Heart right ventricle (tissue), 16 donors: ENCODE measurements at regions not wholly inside any gene's neighbourhood (a gene's known extent, or its start where the extent isn't known, plus 50 kb on each side); places are given as distances from the start of the nearest gene placed in this dataset.
"Not testable (repeated sequence)": the region's sequence is repeated elsewhere in the genome, so short reads cannot be mapped to it uniquely, and the experiment has no call there.

ENCODE experiments used
- ATAC-seq, 8 donors: fragments of 200-7000 bp; cut with Tn5 transposase; one replicate each; pipeline ENCODE4 v1.9.1; 2020; ENCODE audit warnings: mild to moderate bottlenecking in 8 of 8, moderate library complexity in 8 of 8, moderate number of reproducible peaks in 1 of 8
- DNase-seq, 2 donors: peaks; one replicate each; pipeline ENCODE4 v3.0.0-alpha.2; 2020
- H3K27ac ChIP-seq, 10 donors: fragments of 200-600 bp; sonication (generic) in 2 of 10; one replicate each; pipeline versions ENCODE4 v1.5.0 to v1.8.0; 2020 to 2022; ENCODE audit warnings: mild to moderate bottlenecking in 3 of 10
- H3K27me3 ChIP-seq, 7 donors: fragments of 200-600 bp; one replicate each; pipeline ENCODE4 v1.8.0; 2021 to 2022; ENCODE audit warnings: mild to moderate bottlenecking in 2 of 7
- H3K36me3 ChIP-seq, 9 donors: fragments of 200-600 bp; sonication (generic) in 1 of 9; one replicate each; pipeline versions ENCODE4 v1.5.0 to v1.8.0; 2020 to 2022; ENCODE audit warnings: mild to moderate bottlenecking in 2 of 9
- H3K4me1 ChIP-seq, 9 donors: fragments of 200-600 bp; sonication (generic) in 1 of 9; one replicate each; pipeline versions ENCODE4 v1.5.0 to v1.8.0; 2020 to 2022; ENCODE audit warnings: mild to moderate bottlenecking in 4 of 9
- H3K4me3 ChIP-seq, 10 donors: fragments of 200-600 bp; sonication (generic) in 2 of 10; one replicate each; pipeline versions ENCODE4 v1.5.0 to v1.8.0; 2020 to 2022; ENCODE audit warnings: mild to moderate bottlenecking in 7 of 10, moderate library complexity in 2 of 10
- H3K9me3 ChIP-seq, 11 donors: fragments of 200-600 bp in 10 of 11; sonication (generic) in 2 of 11; one replicate each; pipeline versions ENCODE4 v1.5.0 to v1.8.0; 2013 to 2022; ENCODE audit warnings: mild to moderate bottlenecking in 2 of 11, control low read depth in 1 of 11, moderate library complexity in 1 of 11
- WGBS, 2 donors: extraction: QIAGEN DNeasy Blood & Tissue Kit; methylation state at CpG; one replicate each; pipeline ENCODE4 v1.1.7; 2013; ENCODE audit warnings: inconsistent platforms in 1 of 2; 5-methylcytosine and 5-hydroxymethylcytosine counted together
- intact Hi-C, 10 donors: fragments of 100-400 bp; cut with DNase I; formaldehyde crosslinking; loops; one replicate each; pipeline versions ENCODE4 v1.11.1 to v1.14.2; 2022
- TF ChIP-seq, protein P1 (sequence below), 9 donors: fragments of 200-600 bp; sonication (generic) in 2 of 9; IDR thresholded peaks; one replicate each; pipeline versions ENCODE4 v1.5.0 to v1.8.0; 2021 to 2022; ENCODE audit warnings: antibody characterized with exemption in 9 of 9, mild to moderate bottlenecking in 5 of 9, moderate library complexity in 1 of 9
- donor health status: Arrhythmogenic right ventricular cardiomyopathy.
- donor health status: ischemic (EF 13 %, LVEDD 7.1; RV severe dilation, severe dysfunction).
- donor health status: healthy with polysubstance abuse.
- donor health status: DM: no; HTN: yes; CAD: no.
- donor health status: DM: no; HTN: no; CAD: no.
- donor health status: ischemic (EF 25% LVEDD 6.9; RV normal size, moderate dysfunction).
- donor health status: ischemic (EF 25% LVEDD 5.7; RV mildly dilated, moderate dysfunction).
- donor health status: healthy.
- donor health status: DM: yes; HTN: yes; CAD: no.
- donor health status: Ischemic cardiomyopathy.
- donor health status: ischemic (EF 35%, LVEDD 5.7; RV mildly dilated, moderate dysfunction).
- donor health status: nonischemic (EF 11% LVEDD 7.7; RV severe dilation, severe dysfunction).
- donor health status: DM: yes; HTN: yes; CAD: no.
- donor health status: PGD.
- donor health status: ischemic (EF 29% LVEDD 5.4; RV normal size, mild dysfunction).
- donor health status: nonischemic (EF 23%, LVEDD 6.1; RV moderate dilation, normal function).

DNA sequence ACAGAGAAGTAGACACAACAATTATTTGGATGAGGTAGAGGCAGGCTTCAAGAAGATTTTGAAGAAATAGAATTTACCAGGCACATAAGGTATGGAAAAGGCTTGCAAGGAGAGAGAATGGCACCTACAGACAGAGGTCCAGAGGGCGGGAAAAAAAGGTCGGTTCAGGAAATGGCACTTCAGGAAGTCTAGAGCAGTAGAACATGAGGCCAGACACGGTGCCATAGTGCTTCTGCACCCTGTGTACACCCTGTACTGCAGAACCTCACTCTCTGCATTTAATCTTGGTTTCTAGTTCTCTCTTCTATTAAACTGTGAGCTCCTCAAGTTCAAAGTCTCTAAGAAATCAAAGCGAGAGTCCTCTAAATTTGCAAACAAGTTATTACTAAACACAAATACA lies 113.4 kb upstream of the C2CD4B start:
- no peak overlapping the region for H3K4me3 ChIP-seq
- no peaks in the 10 kb centered on the region for H3K4me1 ChIP-seq
- WGBS, 2 donors = 85 to 88% methylated on average over 4 of the region's 4 CpGs
- TF ChIP-seq, protein P1, sequence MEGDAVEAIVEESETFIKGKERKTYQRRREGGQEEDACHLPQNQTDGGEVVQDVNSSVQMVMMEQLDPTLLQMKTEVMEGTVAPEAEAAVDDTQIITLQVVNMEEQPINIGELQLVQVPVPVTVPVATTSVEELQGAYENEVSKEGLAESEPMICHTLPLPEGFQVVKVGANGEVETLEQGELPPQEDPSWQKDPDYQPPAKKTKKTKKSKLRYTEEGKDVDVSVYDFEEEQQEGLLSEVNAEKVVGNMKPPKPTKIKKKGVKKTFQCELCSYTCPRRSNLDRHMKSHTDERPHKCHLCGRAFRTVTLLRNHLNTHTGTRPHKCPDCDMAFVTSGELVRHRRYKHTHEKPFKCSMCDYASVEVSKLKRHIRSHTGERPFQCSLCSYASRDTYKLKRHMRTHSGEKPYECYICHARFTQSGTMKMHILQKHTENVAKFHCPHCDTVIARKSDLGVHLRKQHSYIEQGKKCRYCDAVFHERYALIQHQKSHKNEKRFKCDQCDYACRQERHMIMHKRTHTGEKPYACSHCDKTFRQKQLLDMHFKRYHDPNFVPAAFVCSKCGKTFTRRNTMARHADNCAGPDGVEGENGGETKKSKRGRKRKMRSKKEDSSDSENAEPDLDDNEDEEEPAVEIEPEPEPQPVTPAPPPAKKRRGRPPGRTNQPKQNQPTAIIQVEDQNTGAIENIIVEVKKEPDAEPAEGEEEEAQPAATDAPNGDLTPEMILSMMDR (IDR thresholded peaks at IDR 0.05) = no peak
- no peak for ATAC-seq
- no peaks in the 10 kb centered on the region for H3K36me3 ChIP-seq
- H3K27ac ChIP-seq = no peak overlapping the region
- peaks cover 0 to 6% (median 3%) of the 10 kb centered on the region in 7 donors for H3K27me3 ChIP-seq
- no peaks in the 10 kb centered on the region for H3K9me3 ChIP-seq
- DNase-seq = no peak
- intact Hi-C loops = no loop called here

DNA sequence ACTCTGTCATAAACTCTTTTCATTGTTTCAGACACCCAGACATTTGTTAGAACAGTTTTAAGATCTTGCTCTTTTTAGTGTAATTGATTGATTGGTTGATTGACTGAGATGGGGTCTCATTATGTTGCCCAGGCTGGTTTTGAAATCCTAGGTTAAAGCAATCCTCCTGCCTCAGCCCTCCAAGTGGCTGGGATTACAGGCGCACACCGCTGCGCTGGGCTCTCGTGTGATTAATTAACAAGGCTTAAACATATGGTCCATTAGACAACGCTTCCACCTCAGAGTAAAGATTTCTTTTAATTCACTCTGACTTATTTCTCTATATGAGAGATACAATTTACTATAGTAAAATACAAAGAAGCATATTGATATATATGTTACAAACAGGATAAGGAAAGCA lies 114.0 kb upstream of the C2CD4B start:
- Histone ChIP-seq H3K9me3 (no peaks in the 10 kb centered on the region), H3K36me3 (no peaks in the 10 kb centered on the region), H3K27ac (no peak overlapping the region), H3K4me1 (no peaks in the 10 kb centered on the region), H3K27me3 (peaks cover 0 to 6% (median 3%) of the 10 kb centered on the region in 7 donors), H3K4me3 (no peak overlapping the region)
- DNase-seq (no peak), ATAC-seq (no peak)
- 96 to 97% methylated on average over 5 of the region's 5 CpGs for WGBS, 2 donors
- intact Hi-C loops = no loop called here
- TF ChIP-seq, protein P1 (IDR thresholded peaks at IDR 0.05) = no peak

GRCh38 chr15:62280625-62281024 lies 115.5 kb upstream of the C2CD4B start:
- TF ChIP-seq, protein P1 (IDR thresholded peaks at IDR 0.05) = no peak

DNA sequence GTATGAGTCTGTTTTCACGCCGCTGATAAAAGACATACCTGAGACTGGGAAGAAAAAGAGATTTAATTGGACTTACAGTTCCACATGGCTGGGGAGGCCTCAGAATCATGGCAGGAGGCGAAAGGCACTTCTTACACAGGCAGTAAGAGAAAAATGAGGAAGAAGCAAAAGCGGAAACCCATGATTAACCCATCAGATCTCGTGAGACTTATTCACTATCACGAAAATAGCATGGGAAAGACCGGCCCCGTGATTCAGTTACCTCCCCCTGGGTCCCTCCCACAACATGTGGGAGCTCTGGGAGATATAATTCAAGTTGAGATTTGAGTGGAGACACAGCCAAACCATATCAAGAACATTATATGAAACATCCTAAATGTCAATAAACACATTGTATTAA lies 116.7 kb upstream of the C2CD4B start:
- H3K9me3 ChIP-seq, ATAC-seq, H3K27ac ChIP-seq, H3K4me3 ChIP-seq, H3K4me1 ChIP-seq, DNase-seq, intact Hi-C loops, H3K36me3 ChIP-seq: not testable (repeated sequence)
- peaks cover 0 to 18% (median 11%) of the 10 kb centered on the region in 7 donors for H3K27me3 ChIP-seq
- 79 to 81% methylated on average over 8 of the region's 8 CpGs for WGBS, 2 donors

More at GRCh38 chr15:62280625-62281024, 115.5 kb upstream of the C2CD4B start:
- ATAC-seq = no peak
- WGBS, 2 donors = 86 to 87% methylated on average over 5 of the region's 5 CpGs
- no peaks in the 10 kb centered on the region for H3K4me1 ChIP-seq
- intact Hi-C loops = no loop called here
- DNase-seq = no peak
- H3K27ac ChIP-seq = no peak overlapping the region
- no peaks in the 10 kb centered on the region for H3K36me3 ChIP-seq
- H3K4me3 ChIP-seq = no peak overlapping the region
- H3K27me3 ChIP-seq = peaks cover 0 to 12% (median 5%) of the 10 kb centered on the region in 7 donors
- H3K9me3 ChIP-seq = no peaks in the 10 kb centered on the region

- Histone ChIP-seq H3K4me3 (no peak overlapping the region), H3K27ac (no peak overlapping the region), H3K36me3 (no peaks in the 10 kb centered on the region), H3K27me3 (peaks cover 0 to 37% (median 18%) of the 10 kb centered on the region in 7 donors), H3K4me1 (no peaks in the 10 kb centered on the region), H3K9me3 (peaks cover 0 to 2% (median 0%) of the 10 kb centered on the region in 11 donors)
- intact Hi-C loops = loop anchor here in 1 of 10 donors (1.0 kb wide), 1 partner anchor 153 kb away; no protein-coding TSS in a partner anchor
- no peak for DNase-seq
- ATAC-seq = no peak
- WGBS, 2 donors = 83 to 86% methylated on average over 4 of the region's 4 CpGs
- TF ChIP-seq, protein P1 (IDR thresholded peaks at IDR 0.05) = no peak
Measured at GRCh38 chr15:62287066-62287857, 122.2 kb upstream of the C2CD4B start.
